GM18909 (cell line): ENCODE measurements at regions not wholly inside any gene's neighbourhood (a gene's known extent, or its start where the extent isn't known, plus 50 kb on each side); places are given as distances from the start of the nearest gene placed in this dataset.
"Not testable (repeated sequence)": the region's sequence is repeated elsewhere in the genome, so short reads cannot be mapped to it uniquely, and the experiment has no call there.

ENCODE experiments used
- ATAC-seq: cut with Tn5 transposase; IDR thresholded peaks from one replicate; pipeline ENCODE4 v1.9.1; 2021; ENCODE audit warnings: mild to moderate bottlenecking; ENCODE audit not compliant: unreplicated experiment, poor library complexity

GRCh38 chr9:94183240-94183999 is 75.7 kb upstream of the ZNF169 start:
- ATAC-seq: no peak

DNA sequence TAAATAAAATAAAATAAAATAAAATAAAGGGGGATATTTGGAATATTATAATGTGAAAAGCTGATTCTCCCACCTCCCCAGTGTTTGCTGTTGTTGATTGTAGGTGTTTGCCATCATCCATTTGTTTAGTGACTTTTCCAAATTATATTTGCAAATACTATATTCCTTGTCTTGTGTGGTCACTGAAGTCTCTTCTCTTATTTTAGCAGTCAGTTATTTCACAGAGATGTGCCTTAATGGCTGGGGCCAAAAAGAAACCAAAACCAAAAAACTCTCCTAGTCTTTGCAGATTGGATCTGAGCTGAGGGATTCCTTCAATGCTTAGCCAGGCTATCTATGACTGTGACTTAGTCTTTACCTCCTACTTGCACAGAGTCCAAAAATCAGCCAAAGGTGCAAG is 70.9 kb upstream of the ZNF169 start:
- no peak for ATAC-seq

- not testable (repeated sequence) for ATAC-seq
Observed at GRCh38 chr9:94191706-94192105, 67.4 kb upstream of the ZNF169 start.

- ATAC-seq: no peak
Observed at GRCh38 chr9:94198414-94198813, 60.7 kb upstream of the ZNF169 start.

DNA sequence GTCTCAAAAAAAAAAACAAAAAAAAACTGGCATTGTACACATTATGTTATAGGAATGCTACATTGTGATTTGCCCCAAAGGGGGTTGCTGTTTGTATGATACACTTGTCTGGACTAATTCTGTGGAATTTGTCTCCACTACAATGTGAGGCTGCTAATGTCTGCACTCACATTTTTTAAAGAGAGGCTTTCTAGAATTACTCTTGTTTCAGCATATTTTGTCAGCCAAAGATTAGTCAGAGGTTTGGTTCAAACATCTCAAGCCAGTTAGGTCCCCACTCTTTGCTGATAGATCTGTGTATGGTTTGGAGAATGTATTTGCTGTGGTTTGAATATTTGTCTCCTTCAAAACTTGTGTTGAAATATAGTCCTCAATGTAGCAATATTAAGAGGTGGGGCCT is 59.3 kb upstream of the ZNF169 start:
- no peak for ATAC-seq

GRCh38 chr9:94204174-94204573 is 54.9 kb upstream of the ZNF169 start:
- no peak for ATAC-seq

DNA sequence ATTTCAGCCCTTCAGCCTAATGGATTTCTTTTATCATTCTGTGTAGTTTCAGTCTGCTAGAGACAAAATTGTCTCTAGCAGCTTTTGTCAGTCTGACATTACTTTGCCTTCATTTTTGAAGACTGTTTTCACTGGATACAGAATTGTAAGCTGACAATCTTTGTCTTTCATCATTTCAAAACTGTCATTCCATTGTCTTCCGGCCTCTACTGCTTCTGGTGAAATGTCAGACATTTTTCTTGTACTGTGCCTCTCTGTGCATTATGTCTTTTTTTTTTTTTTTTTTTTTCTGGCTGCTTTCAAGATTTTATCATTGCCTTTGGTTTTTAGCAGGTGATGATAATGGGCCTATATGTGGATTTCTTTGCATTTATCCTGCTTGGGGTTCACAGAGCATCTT is 51.3 kb upstream of the ZNF169 start:
- ATAC-seq: no peak
